A673 (cell line): ENCODE measurements at regions not wholly inside any gene's neighbourhood (a gene's known extent, or its start where the extent isn't known, plus 50 kb on each side); places are given as distances from the start of the nearest gene placed in this dataset.

Experiments
- BruUV-seq: library from RNA; stranded (reverse); fragments of 400-500 nt; replicated peaks from 2 replicates; lab custom pipeline; 2021; lab: Mats Ljungman, UMichigan
- CTCF ChIA-PET: fragments of 300-600 bp; sonication (Branson Sonifier 250); formaldehyde crosslinking; loops from one replicate; lab custom pipeline; 2022; ENCODE audit warnings: antibody characterized with exemption; lab: Charles Lee
- POLR2A ChIA-PET: fragments of 300-600 bp; sonication (Branson Sonifier 250); formaldehyde crosslinking; loops from one replicate; lab custom pipeline; 2022; ENCODE audit warnings: antibody characterized with exemption; ENCODE audit not compliant: low non-redundant PET; lab: Charles Lee
- DNase-seq: peaks from one replicate; pipeline ENCODE4 v3.0.0-alpha.2; 2015; ENCODE audit warnings: low spot score
- H3K27ac ChIP-seq: fragments of 200-600 bp; sonication (generic); 2 replicates; pipeline ENCODE4 v1.5.1; 2016; ENCODE audit warnings: mixed run types, low read depth, mild to moderate bottlenecking, mixed read lengths, antibody characterized with exemption, low read length; ENCODE audit not compliant: poor library complexity, severe bottlenecking
- H3K27me3 ChIP-seq: fragments of 200-600 bp; sonication (generic); replicated peaks from 2 replicates; pipeline ENCODE4 v1.6.1; 2017; ENCODE audit warnings: mixed run types, low read depth, mild to moderate bottlenecking, mixed read lengths, antibody characterized with exemption, low read length; ENCODE audit not compliant: insufficient read depth, poor library complexity
- H3K36me3 ChIP-seq: fragments of 200-600 bp; sonication (generic); 2 replicates; pipeline ENCODE4 v1.6.1; 2016; ENCODE audit warnings: mixed run types, mild to moderate bottlenecking, mixed read lengths, antibody characterized with exemption, low read length; ENCODE audit not compliant: insufficient read depth, poor library complexity, severe bottlenecking
- H3K4me1 ChIP-seq: fragments of 200-600 bp; sonication (generic); 2 replicates; pipeline ENCODE4 v1.6.1; 2017; ENCODE audit warnings: mixed run types, mild to moderate bottlenecking, mixed read lengths, antibody characterized with exemption, low read length; ENCODE audit not compliant: insufficient read depth, poor library complexity, severe bottlenecking
- H3K4me3 ChIP-seq: fragments of 200-600 bp; sonication (generic); 2 replicates; pipeline ENCODE4 v1.5.1; 2016; ENCODE audit warnings: low read depth, mixed run types, mild to moderate bottlenecking, mixed read lengths, low read length; ENCODE audit not compliant: poor library complexity, severe bottlenecking
- H3K9me3 ChIP-seq: fragments of 200-600 bp; sonication (generic); 2 replicates; pipeline ENCODE4 v1.6.1; 2016; ENCODE audit warnings: mixed run types, low read depth, mild to moderate bottlenecking, mixed read lengths, antibody characterized with exemption, low read length; ENCODE audit not compliant: poor library complexity, severe bottlenecking
- CTCF ChIP-seq: fragments of 300-800, 200-600 bp; sonication (generic); conservative IDR thresholded peaks from 2 replicates; pipeline ENCODE4 v1.5.1; 2017; ENCODE audit warnings: low read depth, mild to moderate bottlenecking, antibody characterized with exemption, low read length, moderate library complexity, mixed read lengths
- EZH2 ChIP-seq: fragments of 200-600 bp; sonication (generic); IDR thresholded peaks from 2 replicates; pipeline ENCODE4 v1.6.1; 2017; ENCODE audit warnings: borderline replicate concordance, low read depth, mild to moderate bottlenecking, mixed read lengths, antibody characterized with exemption, low read length; ENCODE audit not compliant: poor library complexity, severe bottlenecking
- intact Hi-C: fragments of 100-400 bp; cut with micrococcal nuclease; formaldehyde crosslinking; loops from one replicate; pipeline ENCODE4 v1.10.0; 2022; ENCODE audit not compliant: unreplicated experiment

GRCh38 chr18:2192562-2192961, 378.7 kb downstream of the METTL4 start:
- H3K9me3 ChIP-seq: no peaks in the 10 kb centered on the region
- no peaks in the 10 kb centered on the region for H3K4me1 ChIP-seq
- no TSS peak for BruUV-seq
- H3K27ac ChIP-seq: no peak overlapping the region
- CTCF ChIA-PET: no interaction called here
- POLR2A ChIA-PET: no interaction called here
- no peak for DNase-seq
- no peaks in the 10 kb centered on the region for H3K36me3 ChIP-seq
- H3K27me3 ChIP-seq: peaks cover 15% of the 10 kb centered on the region
- TF ChIP-seq EZH2: no peak
- H3K4me3 ChIP-seq: no peak overlapping the region
- intact Hi-C loops: no loop called here

- Histone ChIP-seq H3K27me3 (peaks cover 5% of the 10 kb centered on the region), H3K4me1 (no peaks in the 10 kb centered on the region), H3K27ac (no peak overlapping the region), H3K9me3 (no peaks in the 10 kb centered on the region), H3K4me3 (no peak overlapping the region), H3K36me3 (no peaks in the 10 kb centered on the region)
- POLR2A ChIA-PET: no interaction called here
- DNase-seq: no peak
- CTCF ChIA-PET: no interaction called here
- BruUV-seq: no TSS peak
- intact Hi-C loops: no loop called here
- TF ChIP-seq CTCF (no peak), EZH2 (no peak)
Observed at GRCh38 chr18:2197946-2198345, 373.4 kb downstream of the METTL4 start.

GRCh38 chr18:2199060-2199459, 372.2 kb downstream of the METTL4 start:
- no TSS peak for BruUV-seq
- Histone ChIP-seq H3K4me3 (no peak overlapping the region), H3K27me3 (peaks cover 5% of the 10 kb centered on the region), H3K36me3 (no peaks in the 10 kb centered on the region), H3K4me1 (no peaks in the 10 kb centered on the region), H3K27ac (no peak overlapping the region), H3K9me3 (no peaks in the 10 kb centered on the region)
- no peak for DNase-seq
- intact Hi-C loops: no loop called here
- CTCF ChIA-PET: no interaction called here
- POLR2A ChIA-PET: no interaction called here
- TF ChIP-seq EZH2: no peak
- TF ChIP-seq CTCF: no peak

- intact Hi-C loops: no loop called here
- H3K9me3 ChIP-seq: no peaks in the 10 kb centered on the region
- H3K4me1 ChIP-seq: no peaks in the 10 kb centered on the region
- no peak for TF ChIP-seq EZH2
- TF ChIP-seq CTCF: no peak
- POLR2A ChIA-PET: no interaction called here
- no peak overlapping the region for H3K27ac ChIP-seq
- H3K27me3 ChIP-seq: peaks cover 5% of the 10 kb centered on the region
- H3K4me3 ChIP-seq: no peak overlapping the region
- no peaks in the 10 kb centered on the region for H3K36me3 ChIP-seq
- no peak for DNase-seq
- BruUV-seq: no TSS peak
- CTCF ChIA-PET: no interaction called here
Observed at GRCh38 chr18:2201036-2201600, 370.2 kb downstream of the METTL4 start.
